Caki2 (cell line): ENCODE measurements at regions not wholly inside any gene's neighbourhood (a gene's known extent, or its start where the extent isn't known, plus 50 kb on each side); places are given as distances from the start of the nearest gene placed in this dataset.

Source experiments
- DNase-seq: peaks from one replicate; pipeline ENCODE4 v3.0.0-alpha.2; 2015; ENCODE audit warnings: low read depth
- in situ Hi-C: cut with HindIII; loops from 2 replicates; pipeline ENCODE4 v1.10.0; 2016; ENCODE audit warnings: low sequenced_read_pairs, low pct_unique_long_range_greater_than_20kb, mixed read lengths

DNA sequence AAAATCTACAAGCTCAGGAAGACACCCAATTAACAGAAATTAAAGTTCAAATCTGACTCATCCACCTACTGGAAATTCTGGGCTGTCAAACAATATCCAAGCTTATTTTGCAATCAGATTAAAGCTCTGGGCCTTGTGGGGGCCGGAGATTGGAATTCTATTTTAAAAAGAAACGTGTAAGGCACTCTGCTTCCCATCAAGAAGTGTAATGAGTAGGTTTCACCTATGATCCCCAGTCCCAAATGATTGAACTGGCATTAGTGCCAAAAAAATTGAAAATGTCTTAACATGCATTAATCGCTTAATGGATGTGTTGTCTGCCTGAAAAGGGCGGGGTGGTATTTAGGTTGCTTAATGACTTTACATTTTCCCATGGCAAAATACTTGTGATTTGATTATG is 542.4 kb upstream of the BTBD3 start:
- in situ Hi-C loops, result no loop called here
- no peak for DNase-seq

DNA sequence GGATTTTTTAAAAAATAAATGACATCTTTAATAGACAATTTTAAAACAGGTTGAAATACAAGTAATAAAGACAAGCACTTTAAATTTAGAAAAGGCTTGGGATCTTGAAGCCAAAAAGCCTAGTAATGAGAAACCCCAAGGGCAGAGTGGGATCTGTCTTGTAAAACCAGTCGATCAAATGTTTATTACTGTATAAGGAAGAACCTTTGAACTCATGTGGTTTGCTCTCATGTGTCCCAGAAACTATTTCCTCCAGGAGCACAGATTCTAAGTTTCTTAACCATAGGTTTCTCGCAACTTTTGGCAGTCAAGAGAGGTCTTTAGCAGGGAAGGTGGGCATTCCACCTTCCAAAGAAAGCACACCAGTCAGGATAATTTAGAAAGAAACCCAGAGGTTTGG is 541.7 kb upstream of the BTBD3 start:
- in situ Hi-C loops, result no loop called here
- no peak for DNase-seq

DNA sequence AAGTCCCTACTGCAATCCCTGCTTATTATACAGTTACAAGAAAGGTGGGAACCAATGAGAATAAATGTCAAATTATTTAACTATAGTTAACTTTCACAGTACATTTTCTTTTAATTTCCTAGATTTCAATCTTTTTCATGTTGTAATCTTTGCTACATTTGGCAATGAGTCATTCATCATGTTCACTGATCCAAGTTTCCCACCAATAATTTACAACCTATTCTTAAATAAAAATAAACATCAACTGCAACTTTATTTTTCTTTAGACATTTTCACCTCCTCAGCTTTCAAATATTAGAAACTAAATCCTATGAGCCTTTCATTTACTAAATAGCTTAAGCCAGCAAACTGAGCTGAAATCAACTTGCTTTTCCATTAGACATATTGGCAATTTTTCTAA is 541.3 kb upstream of the BTBD3 start:
- in situ Hi-C loops, result no loop called here

DNA sequence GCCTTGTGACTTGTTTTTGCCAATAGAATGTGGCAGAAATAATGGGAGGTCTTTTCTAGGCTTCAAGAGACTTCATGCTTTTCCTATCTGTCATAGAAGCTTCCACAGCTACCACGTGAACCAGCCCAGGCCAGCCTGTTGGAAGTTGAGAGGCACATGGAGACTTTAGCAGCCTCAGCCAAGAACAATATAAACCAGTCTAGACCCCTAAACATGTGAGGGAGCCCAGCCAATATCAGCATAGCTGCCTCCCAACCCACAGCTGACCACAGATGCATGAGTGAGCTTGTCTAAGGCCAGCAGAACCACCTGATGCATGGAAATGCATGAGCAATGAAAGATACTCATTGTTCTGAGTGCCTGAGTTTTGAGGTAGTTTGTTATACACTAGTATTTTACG is 540.7 kb upstream of the BTBD3 start:
- peak; percentile 59 for DNase-seq
- in situ Hi-C loops, result no loop called here

More for the DNA sequence above, 541.3 kb upstream of the BTBD3 start:
- no peak for DNase-seq

DNA sequence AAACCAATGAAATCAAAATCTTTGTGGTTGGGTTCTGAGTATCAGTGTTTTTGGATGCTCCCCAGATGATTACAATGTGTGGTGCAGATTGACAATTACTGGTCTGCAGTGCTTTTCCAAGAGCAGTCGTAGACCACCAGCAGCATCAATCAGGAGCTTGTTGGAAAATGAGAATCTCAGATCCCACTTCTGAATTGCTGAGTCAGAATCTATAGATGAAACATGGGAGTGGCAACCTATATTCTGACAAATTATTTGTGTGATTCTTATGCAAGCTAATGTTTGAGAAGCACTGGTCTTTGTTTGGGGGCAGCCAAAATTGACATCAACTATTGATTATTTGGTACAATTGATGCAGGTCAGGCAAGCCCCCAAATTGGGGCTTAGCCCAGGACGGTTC is 539.9 kb upstream of the BTBD3 start:
- in situ Hi-C loops, result no loop called here
- no peak for DNase-seq

DNA sequence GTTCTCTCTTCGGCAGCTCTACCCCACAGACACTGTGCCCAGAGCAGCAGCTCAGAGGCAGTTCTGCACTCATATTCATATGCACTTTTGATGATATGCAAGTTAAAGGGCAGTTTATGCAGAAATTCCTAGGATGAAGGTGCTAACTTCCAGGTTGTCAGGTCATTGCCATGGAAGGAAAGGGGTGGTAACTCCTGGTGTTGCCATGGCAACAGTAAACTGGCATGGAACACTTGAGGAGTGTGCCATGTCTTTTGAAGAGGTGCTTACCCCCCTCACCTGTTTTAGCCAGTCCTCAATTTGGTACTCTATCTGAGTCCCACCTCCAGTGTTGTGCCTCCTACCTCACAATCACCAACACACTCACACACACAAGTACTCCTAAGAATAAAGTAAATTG is 539.4 kb upstream of the BTBD3 start:
- in situ Hi-C loops, result no loop called here
- DNase-seq, result no peak

DNA sequence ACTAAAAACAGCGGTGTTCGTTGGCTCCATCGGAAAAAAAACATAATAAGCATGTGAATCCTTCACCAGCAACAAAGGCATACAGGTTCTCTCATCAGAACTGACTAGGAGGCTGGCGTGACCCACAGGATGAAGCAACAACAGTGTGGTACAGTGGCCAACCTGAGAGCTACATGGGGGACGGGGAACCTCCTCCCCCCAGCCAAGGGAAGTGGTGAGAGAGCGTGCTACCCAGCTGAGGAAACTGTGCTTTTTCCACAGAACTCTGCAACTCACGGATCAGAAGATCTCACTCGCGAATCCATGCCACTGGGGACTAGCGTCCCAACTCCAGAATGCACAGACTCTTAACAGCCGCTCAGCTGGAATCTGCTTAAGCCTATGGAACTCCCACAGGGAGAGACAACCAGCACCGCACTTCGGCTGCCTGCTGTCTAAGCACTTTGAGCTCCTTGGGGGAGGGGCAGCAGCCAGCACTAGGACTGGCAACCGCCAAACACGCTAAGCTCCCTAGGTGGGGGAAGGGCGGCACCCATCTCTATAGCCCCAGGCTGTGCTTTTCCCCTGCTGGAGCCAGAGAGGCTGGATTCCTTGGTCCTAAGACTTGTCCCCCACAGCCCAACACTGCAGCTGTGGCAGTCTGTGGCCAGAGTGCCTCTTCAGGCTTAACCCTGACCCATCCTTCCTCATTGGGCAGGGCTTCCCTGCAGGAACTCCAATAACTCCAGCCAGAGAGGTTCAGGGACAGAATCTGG is 538.3 kb upstream of the BTBD3 start:
- in situ Hi-C loops, result no loop called here
- no peak for DNase-seq

DNA sequence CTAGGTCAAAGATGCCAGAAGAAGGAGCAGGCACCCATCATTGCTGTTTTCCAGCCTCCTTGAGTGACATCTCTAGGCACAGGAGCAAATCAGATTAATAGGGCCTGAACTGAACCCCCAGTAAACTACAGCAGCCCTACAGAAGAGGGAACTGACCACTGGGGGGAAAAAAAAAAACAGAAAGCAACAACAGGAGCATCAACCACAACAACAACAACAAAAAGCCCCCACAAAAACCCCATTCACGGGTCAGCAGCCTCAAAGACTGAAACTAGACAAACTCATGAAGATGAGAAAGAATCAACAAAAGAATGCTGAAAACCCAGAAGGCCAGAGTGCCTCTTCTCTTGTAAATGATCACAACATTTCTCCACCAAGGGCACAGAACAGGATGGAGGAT is 537.4 kb upstream of the BTBD3 start:
- in situ Hi-C loops, result no loop called here
- no peak for DNase-seq

DNA sequence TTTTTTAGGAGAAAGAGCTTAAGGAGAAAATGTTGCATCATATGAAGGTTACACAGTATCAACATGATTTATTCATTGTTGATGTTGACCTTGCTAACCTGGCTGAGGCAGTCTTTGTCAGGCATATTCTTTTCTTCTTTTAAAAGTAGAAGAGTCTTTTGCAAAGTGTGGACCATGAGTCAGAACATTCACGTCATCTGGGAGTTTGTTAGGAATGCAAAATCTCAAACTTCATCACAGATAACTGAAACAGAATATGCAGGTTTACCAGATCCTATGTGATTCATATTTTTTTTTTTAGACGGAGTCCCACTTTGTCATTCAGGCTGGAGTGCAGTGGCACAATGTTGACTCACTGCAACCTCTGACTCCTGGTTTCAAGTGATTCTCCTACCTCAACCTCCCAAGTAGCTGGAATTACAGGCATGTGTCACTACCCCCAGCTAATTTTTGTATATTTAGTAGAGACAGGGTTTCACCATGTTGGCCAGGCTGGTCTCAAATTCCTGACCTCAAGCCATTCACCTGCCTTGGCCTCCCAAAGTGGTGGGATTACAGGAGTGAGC is 530.4 kb upstream of the BTBD3 start:
- peak; percentile 88 for DNase-seq
- in situ Hi-C loops, result no loop called here

DNA sequence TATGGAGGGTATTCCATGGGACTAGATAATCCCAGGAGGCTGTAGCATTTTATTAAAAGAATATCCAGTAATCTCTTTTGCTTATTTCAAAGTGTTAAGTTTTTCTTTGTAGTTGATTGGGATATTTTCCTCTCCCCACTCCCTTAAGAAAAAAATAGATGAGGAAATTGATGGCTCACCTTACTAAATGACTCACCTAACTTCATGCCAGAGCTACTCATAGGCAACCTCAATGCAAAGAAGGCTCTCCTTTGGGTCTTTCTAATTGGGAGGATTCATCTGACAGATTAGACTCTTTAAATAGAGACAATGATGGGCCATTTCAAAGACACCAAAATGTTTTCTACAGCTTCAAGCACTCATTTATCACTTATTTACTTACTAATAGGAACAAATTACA is 528.5 kb upstream of the BTBD3 start:
- no peak for DNase-seq
- in situ Hi-C loops, result no loop called here

DNA sequence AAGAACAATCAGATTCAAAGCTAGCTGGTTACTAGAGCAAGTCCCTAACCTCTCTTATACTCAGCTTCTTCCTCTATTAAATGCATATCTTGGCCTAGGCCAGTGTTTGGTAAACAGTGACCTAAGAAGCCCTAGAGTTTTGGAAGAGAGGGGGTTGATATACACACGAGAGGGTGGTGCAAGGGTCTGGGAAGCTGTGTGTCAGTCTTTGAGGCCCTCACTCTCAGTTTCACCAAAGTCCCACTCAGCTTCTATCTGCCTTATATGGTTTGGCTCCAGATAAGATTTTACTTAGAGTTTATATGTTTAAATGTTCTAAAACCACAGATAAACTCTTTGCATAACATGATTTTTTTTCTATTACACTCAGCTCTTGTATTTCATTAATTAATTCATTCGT is 526.1 kb upstream of the BTBD3 start:
- in situ Hi-C loops, result no loop called here
- DNase-seq, result no peak

DNA sequence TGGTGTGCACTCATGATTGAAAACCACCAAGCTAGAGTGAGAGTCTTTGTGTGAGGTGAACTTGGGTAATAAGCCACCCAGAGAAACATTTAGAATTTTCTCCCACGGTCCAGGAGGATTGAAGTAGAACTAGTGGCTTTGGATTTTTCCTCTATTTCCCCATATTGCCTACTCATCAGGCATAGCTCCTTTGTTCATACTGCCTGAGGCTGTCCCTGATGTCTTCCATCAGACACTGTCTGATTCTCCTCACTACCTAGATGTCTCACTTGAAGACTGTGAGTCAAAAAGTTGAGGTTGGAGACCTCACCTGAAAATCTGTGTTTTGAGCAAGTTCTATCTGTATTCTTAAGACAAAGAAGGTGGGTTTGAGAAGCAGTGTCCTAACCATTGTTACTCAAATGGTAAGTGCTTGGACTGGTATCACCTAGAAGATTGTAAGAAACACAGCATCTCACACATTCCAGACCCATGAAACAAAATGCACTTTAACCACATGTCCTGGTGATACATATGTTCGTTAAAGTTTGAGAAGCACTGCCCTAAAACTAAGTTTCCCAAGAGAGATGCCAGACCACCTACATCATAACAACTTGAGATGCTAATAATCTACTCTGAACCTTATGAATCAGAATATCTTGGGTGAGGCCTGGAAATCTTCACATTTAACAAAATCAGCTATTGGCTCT is 523.4 kb upstream of the BTBD3 start:
- in situ Hi-C loops, result no loop called here
- no peak for DNase-seq

DNA sequence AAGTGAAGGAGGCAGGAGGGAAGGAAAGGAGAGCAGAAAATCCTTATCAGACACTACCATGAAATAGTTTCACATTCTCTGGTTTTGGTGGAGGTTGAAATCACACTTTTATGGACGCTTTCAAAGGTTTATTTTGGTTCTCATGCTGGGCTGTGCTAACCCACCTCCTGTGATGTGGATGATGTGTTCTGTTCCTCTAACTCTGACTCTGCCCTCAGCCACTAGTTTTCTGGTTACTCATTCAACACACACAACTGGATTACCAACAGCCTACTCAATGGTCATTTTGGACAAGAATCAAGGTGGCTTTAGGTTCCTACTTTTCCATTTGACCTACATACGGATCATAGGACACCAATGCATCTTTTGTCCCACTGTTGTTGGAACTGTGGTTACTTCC is 522.1 kb upstream of the BTBD3 start:
- no peak for DNase-seq
- in situ Hi-C loops, result no loop called here

DNA sequence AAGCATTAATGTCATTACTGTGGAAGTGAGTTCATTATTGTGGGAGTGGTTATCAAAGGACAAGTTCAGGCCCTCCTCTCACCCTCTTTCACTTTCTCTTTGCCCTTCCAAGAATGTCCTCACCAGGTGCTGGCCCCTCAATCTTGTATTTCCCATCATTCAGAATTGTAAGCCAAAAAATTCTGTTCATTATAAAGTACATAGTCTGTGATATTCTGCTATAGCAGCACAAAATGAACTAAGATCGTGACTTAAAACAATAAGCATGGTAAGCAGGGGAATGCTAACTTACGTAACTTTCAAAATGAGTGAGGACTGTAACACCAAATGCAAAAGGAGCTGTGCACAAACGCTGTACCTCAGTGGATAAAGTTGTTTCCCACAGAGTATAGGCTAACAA is 515.7 kb upstream of the BTBD3 start:
- in situ Hi-C loops, result no loop called here
- no peak for DNase-seq

DNA sequence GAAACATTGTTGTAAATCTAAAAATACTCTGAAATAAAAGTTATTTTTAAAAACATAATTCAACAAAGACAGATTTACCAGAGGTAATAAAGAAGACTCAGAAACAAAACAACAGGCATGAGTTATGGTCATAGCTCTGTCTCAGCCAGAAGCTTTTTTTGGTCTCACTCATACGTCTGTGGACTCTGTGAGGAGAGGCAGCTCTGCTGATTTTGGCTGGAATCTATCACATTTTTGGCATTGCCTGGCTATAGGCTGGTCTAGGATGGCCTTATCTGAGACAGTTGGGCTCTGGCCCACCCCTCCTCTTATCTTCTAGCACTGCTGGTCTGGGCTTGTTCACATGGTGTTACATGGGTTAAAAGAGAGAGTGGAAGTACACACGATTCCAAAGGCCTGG is 514.0 kb upstream of the BTBD3 start:
- no peak for DNase-seq
- in situ Hi-C loops, result no loop called here

DNA sequence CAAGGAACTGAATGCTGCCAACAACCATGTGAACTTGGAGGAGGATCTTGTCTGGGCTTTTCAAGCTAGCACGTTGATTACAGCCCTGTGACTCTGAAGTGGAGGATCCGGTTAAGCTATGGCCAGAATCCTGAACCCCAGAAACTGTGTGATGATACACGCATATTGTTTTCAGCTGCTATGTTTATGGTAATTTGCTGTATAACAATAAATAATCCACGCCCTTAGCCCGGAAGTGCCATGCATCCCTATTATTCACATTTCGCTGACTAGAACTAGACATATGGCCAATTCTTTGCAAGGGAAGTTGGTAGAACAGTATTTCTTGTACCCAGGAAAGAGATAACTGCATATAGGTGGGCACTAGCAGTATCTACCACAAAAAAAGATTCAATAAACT is 510.8 kb upstream of the BTBD3 start:
- in situ Hi-C loops, result no loop called here
- DNase-seq, result no peak

DNA sequence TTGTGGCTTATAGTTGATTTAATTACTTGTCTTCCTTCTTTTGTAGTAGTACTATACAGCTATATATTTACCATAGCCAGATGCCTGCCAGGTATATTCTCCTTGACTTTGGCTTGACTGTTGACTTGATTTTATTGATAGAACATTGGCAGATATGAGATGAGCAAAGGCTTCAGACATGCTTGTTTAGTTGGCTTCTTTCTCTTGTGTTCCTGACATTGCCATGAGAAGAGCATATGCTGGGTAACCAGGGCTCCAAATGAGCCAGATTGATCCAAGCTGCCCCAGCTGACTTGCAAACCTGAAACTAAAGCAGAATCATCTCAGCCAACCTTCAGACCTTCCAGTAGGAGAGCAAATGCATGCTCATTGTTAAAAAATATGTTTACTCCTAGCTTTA is 508.1 kb upstream of the BTBD3 start:
- no peak for DNase-seq
- in situ Hi-C loops, result no loop called here

DNA sequence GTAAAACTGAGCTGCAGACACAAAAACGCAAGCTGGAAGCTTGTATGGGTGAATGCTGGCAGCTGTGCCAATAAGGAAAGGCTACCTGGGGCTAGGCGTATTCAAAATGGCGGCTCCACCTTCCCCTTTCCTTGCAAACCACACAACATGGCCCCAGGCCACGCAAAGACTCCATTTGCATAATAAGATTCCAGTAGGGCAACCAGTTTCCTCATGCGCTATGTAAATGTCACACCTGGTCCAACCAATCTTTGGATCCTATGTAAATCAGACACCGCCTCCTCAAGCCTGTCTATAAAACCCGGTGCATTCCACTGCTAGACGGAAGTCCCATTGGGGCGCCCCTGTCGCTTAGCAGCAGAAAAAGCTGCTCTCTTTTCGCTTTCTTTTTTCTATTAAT is 505.9 kb upstream of the BTBD3 start:
- DNase-seq, result no peak
- in situ Hi-C loops, result no loop called here

DNA sequence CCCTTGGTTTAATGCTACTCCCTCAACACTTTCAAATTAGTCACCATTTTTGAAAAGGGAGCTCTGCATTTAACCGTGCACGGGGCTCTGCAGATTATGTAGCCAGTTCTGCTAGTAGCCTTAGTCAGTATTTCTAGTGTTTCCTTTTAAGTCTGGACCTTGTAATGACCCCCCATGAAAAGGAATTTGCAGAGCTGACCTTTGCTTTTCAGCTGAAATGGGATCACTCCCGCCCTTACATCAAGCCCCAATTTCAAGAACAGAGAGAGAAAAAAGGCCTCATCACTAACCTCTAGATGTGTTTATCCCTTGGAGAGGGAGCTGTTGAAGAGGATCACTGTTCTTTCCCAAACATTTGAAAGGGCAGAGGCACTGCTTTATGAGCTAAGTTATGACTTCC is 490.7 kb upstream of the BTBD3 start:
- in situ Hi-C loops, result no loop called here
- DNase-seq, result no peak

DNA sequence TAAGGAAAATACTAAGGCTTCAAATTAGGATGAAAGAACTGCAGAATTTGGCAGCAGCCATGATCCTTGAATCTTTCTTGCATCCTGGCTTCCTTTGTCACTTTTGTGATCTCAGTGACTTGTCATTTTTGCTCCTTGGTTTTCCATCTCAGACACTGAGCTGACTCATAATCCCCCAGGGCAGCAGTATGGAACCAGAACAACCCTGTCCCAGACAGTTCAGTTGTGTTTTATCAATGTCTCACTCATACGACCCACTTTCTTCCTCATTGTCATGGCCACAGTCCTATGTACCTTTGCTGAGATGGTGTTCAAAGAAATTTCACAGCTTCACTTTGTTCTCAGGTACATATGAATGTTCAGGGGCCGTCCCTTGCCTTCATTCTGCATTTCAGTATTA is 488.5 kb upstream of the BTBD3 start:
- peak; percentile 44 for DNase-seq
- in situ Hi-C loops, result no loop called here
